Dendritic cell treated with granulocyte-macrophage colony-stimulating factor and Interleukin-4, amounts not matched to agents 40 ng/mL and 50 ng/mL, for 4 days (primary cell): ENCODE measurements at regions not wholly inside any gene's neighbourhood (a gene's known extent, or its start where the extent isn't known, plus 50 kb on each side); places are given as distances from the start of the nearest gene placed in this dataset.

Experiments
- H3K27ac Mint-ChIP-seq: one replicate; pipeline ENCODE4 v1.8.0; 2022; ENCODE audit warnings: mild to moderate bottlenecking, mixed read lengths
- H3K27me3 Mint-ChIP-seq: one replicate; pipeline ENCODE4 v1.8.0; 2022; ENCODE audit warnings: mild to moderate bottlenecking, mixed read lengths
- H3K36me3 Mint-ChIP-seq: one replicate; pipeline ENCODE4 v1.8.0; 2022; ENCODE audit warnings: low read depth, mixed read lengths
- H3K4me1 Mint-ChIP-seq: one replicate; pipeline ENCODE4 v1.8.0; 2022; ENCODE audit warnings: low read depth, mixed read lengths
- H3K4me3 Mint-ChIP-seq: one replicate; pipeline ENCODE4 v1.8.0; 2022; ENCODE audit warnings: mild to moderate bottlenecking, moderate library complexity, mixed read lengths
- H3K9me3 Mint-ChIP-seq: one replicate; pipeline ENCODE4 v1.8.0; 2022; ENCODE audit warnings: mixed read lengths
- intact Hi-C: fragments of 100-400 bp; cut with micrococcal nuclease; formaldehyde crosslinking; loops from one replicate; pipeline ENCODE4 v1.15.0; 2022

- H3K36me3 Mint-ChIP-seq: no peaks in the 10 kb centered on the region
- H3K9me3 Mint-ChIP-seq: peaks cover 10% of the 10 kb centered on the region
- H3K27ac Mint-ChIP-seq: no peak overlapping the region
- intact Hi-C loops: no loop called here
- H3K27me3 Mint-ChIP-seq: peaks cover 35% of the 10 kb centered on the region
- H3K4me1 Mint-ChIP-seq: no peaks in the 10 kb centered on the region
- H3K4me3 Mint-ChIP-seq: no peak overlapping the region
Observed at GRCh38 chr12:108414021-108414420, 74.9 kb upstream of the CMKLR1 start.

GRCh38 chr12:108410689-108411088, 71.6 kb upstream of the CMKLR1 start:
- Mint-ChIP-seq H3K27me3 (peaks cover 44% of the 10 kb centered on the region), H3K4me1 (no peaks in the 10 kb centered on the region), H3K27ac (no peak overlapping the region), H3K36me3 (no peaks in the 10 kb centered on the region), H3K4me3 (no peak overlapping the region), H3K9me3 (peaks cover 14% of the 10 kb centered on the region)
- intact Hi-C loops: no loop called here

- intact Hi-C loops: no loop called here
- Mint-ChIP-seq H3K4me1 (no peaks in the 10 kb centered on the region), H3K9me3 (peaks cover 18% of the 10 kb centered on the region), H3K27ac (no peak overlapping the region), H3K27me3 (peaks cover 48% of the 10 kb centered on the region), H3K4me3 (no peak overlapping the region), H3K36me3 (no peaks in the 10 kb centered on the region)
Observed at GRCh38 chr12:108409481-108409880, 70.4 kb upstream of the CMKLR1 start.

GRCh38 chr12:108403952-108404351, 64.8 kb upstream of the CMKLR1 start:
- Mint-ChIP-seq H3K4me1 (no peaks in the 10 kb centered on the region), H3K27me3 (peaks cover 51% of the 10 kb centered on the region)

GRCh38 chr12:108401964-108402363, 62.9 kb upstream of the CMKLR1 start:
- no peak overlapping the region for H3K4me3 Mint-ChIP-seq

More at GRCh38 chr12:108403952-108404351, 64.8 kb upstream of the CMKLR1 start:
- no peak overlapping the region for H3K27ac Mint-ChIP-seq
- H3K4me3 Mint-ChIP-seq: no peak overlapping the region
- intact Hi-C loops: no loop called here
- peaks cover 18% of the 10 kb centered on the region for H3K9me3 Mint-ChIP-seq
- H3K36me3 Mint-ChIP-seq: no peaks in the 10 kb centered on the region

GRCh38 chr12:108400900-108401480, 61.9 kb upstream of the CMKLR1 start:
- Mint-ChIP-seq H3K36me3 (no peaks in the 10 kb centered on the region), H3K9me3 (peaks cover 8% of the 10 kb centered on the region), H3K4me3 (no peak overlapping the region), H3K27me3 (peaks cover 50% of the 10 kb centered on the region), H3K4me1 (no peaks in the 10 kb centered on the region), H3K27ac (no peak overlapping the region)
- intact Hi-C loops: no loop called here

More at GRCh38 chr12:108401964-108402363, 62.9 kb upstream of the CMKLR1 start:
- no peaks in the 10 kb centered on the region for H3K4me1 Mint-ChIP-seq
- peaks cover 17% of the 10 kb centered on the region for H3K9me3 Mint-ChIP-seq
- H3K36me3 Mint-ChIP-seq: no peaks in the 10 kb centered on the region
- H3K27me3 Mint-ChIP-seq: peaks cover 55% of the 10 kb centered on the region
- intact Hi-C loops: no loop called here
- H3K27ac Mint-ChIP-seq: no peak overlapping the region

GRCh38 chr12:108400481-108400880, 61.4 kb upstream of the CMKLR1 start:
- no peak overlapping the region for H3K27ac Mint-ChIP-seq

GRCh38 chr12:108400056-108400455, 60.9 kb upstream of the CMKLR1 start:
- intact Hi-C loops: no loop called here
- Mint-ChIP-seq H3K27me3 (peaks cover 41% of the 10 kb centered on the region), H3K4me1 (no peaks in the 10 kb centered on the region), H3K36me3 (no peaks in the 10 kb centered on the region), H3K4me3 (no peak overlapping the region), H3K9me3 (no peaks in the 10 kb centered on the region), H3K27ac (no peak overlapping the region)

More at GRCh38 chr12:108400481-108400880, 61.4 kb upstream of the CMKLR1 start:
- Mint-ChIP-seq H3K4me1 (no peaks in the 10 kb centered on the region), H3K9me3 (peaks cover 3% of the 10 kb centered on the region), H3K36me3 (no peaks in the 10 kb centered on the region), H3K4me3 (no peak overlapping the region), H3K27me3 (peaks cover 45% of the 10 kb centered on the region)
- intact Hi-C loops: no loop called here

GRCh38 chr12:108399514-108399913, 60.4 kb upstream of the CMKLR1 start:
- peaks cover 39% of the 10 kb centered on the region for H3K27me3 Mint-ChIP-seq
- H3K9me3 Mint-ChIP-seq: no peaks in the 10 kb centered on the region
- intact Hi-C loops: no loop called here
- no peak overlapping the region for H3K27ac Mint-ChIP-seq
- no peaks in the 10 kb centered on the region for H3K36me3 Mint-ChIP-seq
- H3K4me1 Mint-ChIP-seq: no peaks in the 10 kb centered on the region
- no peak overlapping the region for H3K4me3 Mint-ChIP-seq

- H3K4me3 Mint-ChIP-seq: no peak overlapping the region
- peaks cover 29% of the 10 kb centered on the region for H3K27me3 Mint-ChIP-seq
- intact Hi-C loops: no loop called here
- no peak overlapping the region for H3K27ac Mint-ChIP-seq
- H3K9me3 Mint-ChIP-seq: no peaks in the 10 kb centered on the region
- H3K36me3 Mint-ChIP-seq: no peaks in the 10 kb centered on the region
- peaks cover 10% of the 10 kb centered on the region for H3K4me1 Mint-ChIP-seq
Observed at GRCh38 chr12:108394196-108394595, 55.1 kb upstream of the CMKLR1 start.

- Mint-ChIP-seq H3K27me3 (peaks cover 22% of the 10 kb centered on the region), H3K4me3 (no peak overlapping the region), H3K36me3 (no peaks in the 10 kb centered on the region), H3K4me1 (peaks cover 10% of the 10 kb centered on the region), H3K27ac (no peak overlapping the region), H3K9me3 (no peaks in the 10 kb centered on the region)
- intact Hi-C loops: no loop called here
Observed at GRCh38 chr12:108392284-108392683, 53.2 kb upstream of the CMKLR1 start.

- peaks cover 25% of the 10 kb centered on the region for H3K27me3 Mint-ChIP-seq
- H3K4me3 Mint-ChIP-seq: no peak overlapping the region
- H3K27ac Mint-ChIP-seq: no peak overlapping the region
- intact Hi-C loops: no loop called here
- peaks cover under 1% of the 10 kb centered on the region for H3K9me3 Mint-ChIP-seq
- H3K4me1 Mint-ChIP-seq: peaks cover 16% of the 10 kb centered on the region
- no peaks in the 10 kb centered on the region for H3K36me3 Mint-ChIP-seq
Observed at GRCh38 chr12:108390495-108391203, 51.5 kb upstream of the CMKLR1 start.

GRCh38 chr12:108389544-108389943, 50.4 kb upstream of the CMKLR1 start:
- Mint-ChIP-seq H3K4me3 (no peak overlapping the region), H3K4me1 (peaks cover 20% of the 10 kb centered on the region), H3K27me3 (peaks cover 30% of the 10 kb centered on the region), H3K27ac (no peak overlapping the region), H3K9me3 (peaks cover 8% of the 10 kb centered on the region), H3K36me3 (no peaks in the 10 kb centered on the region)
- intact Hi-C loops: no loop called here
